Activated CD8-positive, alpha-beta T cell treated with anti-CD3 and anti-CD28 coated beads for 36 hours (primary cell): ENCODE measurements at regions not wholly inside any gene's neighbourhood (a gene's known extent, or its start where the extent isn't known, plus 50 kb on each side); places are given as distances from the start of the nearest gene placed in this dataset.

Experiments used
- ATAC-seq: fragments of 200-7000 bp; cut with Tn5 transposase; one replicate; pipeline ENCODE4 v1.10.0; 2021; ENCODE audit warnings: mild to moderate bottlenecking, moderate library complexity
- CTCF ChIA-PET: fragments of 350-600 bp; sonication (Branson Sonifier 250); formaldehyde crosslinking; loops from one replicate; lab custom pipeline; 2021; ENCODE audit warnings: antibody characterized with exemption; lab: Charles Lee
- POLR2A ChIA-PET: fragments of 350-600 bp; sonication (Branson Sonifier 250); formaldehyde crosslinking; loops from one replicate; lab custom pipeline; 2021; ENCODE audit warnings: antibody characterized with exemption; lab: Charles Lee
- DNase-seq: peaks from one replicate; pipeline ENCODE4 v3.0.0-alpha.2; 2020
- H3K27ac Mint-ChIP-seq: one replicate; pipeline ENCODE4 v1.8.0; 2021; ENCODE audit warnings: mild to moderate bottlenecking, mixed read lengths
- H3K27me3 Mint-ChIP-seq: one replicate; pipeline ENCODE4 v1.8.0; 2021; ENCODE audit warnings: mixed read lengths
- H3K36me3 Mint-ChIP-seq: one replicate; pipeline ENCODE4 v1.8.0; 2021; ENCODE audit warnings: low read depth, mixed read lengths
- H3K4me1 Mint-ChIP-seq: one replicate; pipeline ENCODE4 v1.8.0; 2021; ENCODE audit warnings: low read depth, mixed read lengths
- H3K4me3 Mint-ChIP-seq: one replicate; pipeline ENCODE4 v1.8.0; 2021; ENCODE audit warnings: mild to moderate bottlenecking, moderate library complexity, mixed read lengths
- H3K9me3 Mint-ChIP-seq: one replicate; pipeline ENCODE4 v1.8.0; 2021; ENCODE audit warnings: mixed read lengths
- intact Hi-C: fragments of 100-400 bp; cut with micrococcal nuclease; formaldehyde crosslinking; loops from one replicate; pipeline ENCODE4 v1.10.0; 2022
- TF ChIP-seq, protein P1 (sequence below): fragments of 200-600 bp; IDR thresholded peaks from one replicate; pipeline ENCODE4 v1.8.0; 2022; ENCODE audit warnings: antibody characterized with exemption, mild to moderate bottlenecking

DNA sequence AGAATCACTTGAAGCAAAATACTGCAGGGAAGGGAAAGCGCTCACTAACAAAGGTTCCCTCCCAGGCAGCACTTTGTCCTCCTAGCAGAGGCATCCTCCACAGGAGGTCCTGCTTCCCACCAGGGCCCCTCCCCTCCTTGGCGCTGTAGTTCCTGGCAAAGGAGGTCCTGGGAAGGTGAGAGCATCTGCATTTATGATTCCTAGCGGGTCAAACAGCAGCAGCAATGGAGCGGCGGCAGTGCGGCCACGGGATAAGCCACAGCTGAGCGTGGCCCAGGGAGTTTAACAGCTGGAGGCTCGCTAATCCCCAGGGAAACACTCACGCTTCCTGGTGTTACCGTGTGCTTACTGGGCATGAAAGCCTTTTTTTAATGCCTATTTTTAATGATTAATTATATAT lies 185.8 kb downstream of the TTLL2 start:
- intact Hi-C loops: no loop called here
- Mint-ChIP-seq H3K27me3 (peaks cover 10% of the 10 kb centered on the region), H3K27ac (no peak overlapping the region), H3K4me3 (no peak overlapping the region), H3K9me3 (no peaks in the 10 kb centered on the region), H3K4me1 (no peaks in the 10 kb centered on the region), H3K36me3 (no peaks in the 10 kb centered on the region)
- POLR2A ChIA-PET: no interaction called here
- TF ChIP-seq, protein P1, sequence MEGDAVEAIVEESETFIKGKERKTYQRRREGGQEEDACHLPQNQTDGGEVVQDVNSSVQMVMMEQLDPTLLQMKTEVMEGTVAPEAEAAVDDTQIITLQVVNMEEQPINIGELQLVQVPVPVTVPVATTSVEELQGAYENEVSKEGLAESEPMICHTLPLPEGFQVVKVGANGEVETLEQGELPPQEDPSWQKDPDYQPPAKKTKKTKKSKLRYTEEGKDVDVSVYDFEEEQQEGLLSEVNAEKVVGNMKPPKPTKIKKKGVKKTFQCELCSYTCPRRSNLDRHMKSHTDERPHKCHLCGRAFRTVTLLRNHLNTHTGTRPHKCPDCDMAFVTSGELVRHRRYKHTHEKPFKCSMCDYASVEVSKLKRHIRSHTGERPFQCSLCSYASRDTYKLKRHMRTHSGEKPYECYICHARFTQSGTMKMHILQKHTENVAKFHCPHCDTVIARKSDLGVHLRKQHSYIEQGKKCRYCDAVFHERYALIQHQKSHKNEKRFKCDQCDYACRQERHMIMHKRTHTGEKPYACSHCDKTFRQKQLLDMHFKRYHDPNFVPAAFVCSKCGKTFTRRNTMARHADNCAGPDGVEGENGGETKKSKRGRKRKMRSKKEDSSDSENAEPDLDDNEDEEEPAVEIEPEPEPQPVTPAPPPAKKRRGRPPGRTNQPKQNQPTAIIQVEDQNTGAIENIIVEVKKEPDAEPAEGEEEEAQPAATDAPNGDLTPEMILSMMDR: no peak
- ATAC-seq: no peak
- DNase-seq: no peak
- CTCF ChIA-PET: no interaction called here

DNA sequence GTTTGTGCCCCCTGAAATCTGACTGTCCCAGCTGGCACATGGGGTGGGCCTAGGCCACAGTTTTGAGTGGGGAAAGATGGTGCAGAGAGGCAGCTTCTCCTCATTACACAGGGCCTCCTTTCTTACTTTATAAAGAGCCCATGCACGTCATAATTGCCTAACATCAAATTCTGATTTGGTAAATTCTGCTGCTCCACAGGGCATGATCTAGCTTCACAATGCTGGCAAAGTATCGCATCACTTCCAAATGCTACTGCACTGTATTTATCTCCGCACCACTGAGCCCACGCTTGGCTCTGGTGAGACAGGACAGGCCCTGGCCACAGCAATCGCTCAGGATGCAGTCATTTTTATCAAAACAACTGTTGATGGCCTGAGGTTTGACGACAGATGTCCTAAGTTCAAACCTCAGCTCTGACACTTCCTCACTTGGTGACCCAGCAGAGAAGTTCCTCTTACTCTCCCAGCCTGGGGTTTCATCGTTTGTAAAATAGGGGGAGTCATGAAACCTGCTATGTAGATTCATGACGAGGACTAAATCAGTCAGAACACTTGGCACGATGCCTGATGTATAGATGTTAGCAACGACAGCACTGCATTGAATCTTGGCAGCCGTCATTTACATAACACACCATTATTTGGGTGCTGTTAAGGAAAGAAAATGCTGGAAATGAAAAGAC lies 187.9 kb downstream of the TTLL2 start:
- TF ChIP-seq, protein P1: no peak
- CTCF ChIA-PET: no interaction called here
- no peak overlapping the region for H3K4me3 Mint-ChIP-seq
- H3K27me3 Mint-ChIP-seq: peaks cover 10% of the 10 kb centered on the region
- no peaks in the 10 kb centered on the region for H3K36me3 Mint-ChIP-seq
- POLR2A ChIA-PET: no interaction called here
- no peaks in the 10 kb centered on the region for H3K4me1 Mint-ChIP-seq
- intact Hi-C loops: no loop called here
- no peaks in the 10 kb centered on the region for H3K9me3 Mint-ChIP-seq
- no peak overlapping the region for H3K27ac Mint-ChIP-seq
- no peak for DNase-seq
- ATAC-seq: no peak

DNA sequence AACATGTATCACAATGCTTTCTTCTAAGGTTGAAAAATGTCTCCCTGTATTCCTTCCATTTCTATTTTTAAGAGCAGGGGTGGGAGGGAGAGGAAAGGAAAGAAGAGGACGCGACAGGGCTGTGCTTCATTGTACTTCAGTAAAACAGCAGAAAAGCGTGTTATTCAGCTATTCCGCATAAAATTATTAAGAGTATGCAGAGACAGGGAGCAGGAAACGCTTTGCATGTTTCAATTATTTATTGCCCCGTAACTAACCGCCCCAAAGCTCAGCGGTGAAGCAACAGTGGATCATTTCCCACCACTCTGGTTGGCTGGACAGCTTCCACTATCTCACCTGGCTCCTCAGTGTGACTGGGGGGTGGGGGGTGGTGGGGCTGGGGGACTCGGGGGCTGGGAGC lies 188.9 kb downstream of the TTLL2 start:
- POLR2A ChIA-PET: no interaction called here

DNA sequence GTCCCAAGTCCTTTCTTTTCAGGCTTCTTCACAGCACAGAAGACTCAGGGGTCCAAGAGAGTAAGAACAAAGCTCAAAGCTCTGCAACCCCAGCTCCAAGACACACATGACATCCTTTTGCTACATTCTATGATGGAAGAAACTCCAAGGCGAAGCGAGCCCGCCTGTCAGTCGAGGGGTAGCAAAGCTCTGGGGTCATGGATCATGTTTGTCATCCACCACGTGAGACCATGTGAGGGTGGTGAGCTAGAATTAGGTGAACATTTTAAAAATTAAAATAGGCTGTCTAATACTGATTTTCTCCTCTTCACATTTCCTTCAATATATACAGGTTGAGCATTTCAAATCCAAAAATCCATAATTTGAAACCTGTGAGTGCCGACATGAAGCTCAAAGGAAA lies 189.6 kb downstream of the TTLL2 start:
- DNase-seq (no peak), ATAC-seq (no peak)
- Mint-ChIP-seq H3K4me1 (no peaks in the 10 kb centered on the region), H3K36me3 (no peaks in the 10 kb centered on the region), H3K27me3 (peaks cover 14% of the 10 kb centered on the region), H3K27ac (no peak overlapping the region), H3K9me3 (no peaks in the 10 kb centered on the region), H3K4me3 (no peak overlapping the region)
- TF ChIP-seq, protein P1: no peak
- ChIA-PET POLR2A (no interaction called here), CTCF (no interaction called here)
- intact Hi-C loops: no loop called here

More for the DNA sequence above, 188.9 kb downstream of the TTLL2 start:
- no peak for ATAC-seq
- H3K36me3 Mint-ChIP-seq: no peaks in the 10 kb centered on the region
- no peaks in the 10 kb centered on the region for H3K4me1 Mint-ChIP-seq
- H3K27me3 Mint-ChIP-seq: peaks cover 12% of the 10 kb centered on the region
- no peaks in the 10 kb centered on the region for H3K9me3 Mint-ChIP-seq
- intact Hi-C loops: no loop called here
- CTCF ChIA-PET: no interaction called here
- H3K4me3 Mint-ChIP-seq: no peak overlapping the region
- no peak for DNase-seq
- no peak overlapping the region for H3K27ac Mint-ChIP-seq
- TF ChIP-seq, protein P1: no peak

DNA sequence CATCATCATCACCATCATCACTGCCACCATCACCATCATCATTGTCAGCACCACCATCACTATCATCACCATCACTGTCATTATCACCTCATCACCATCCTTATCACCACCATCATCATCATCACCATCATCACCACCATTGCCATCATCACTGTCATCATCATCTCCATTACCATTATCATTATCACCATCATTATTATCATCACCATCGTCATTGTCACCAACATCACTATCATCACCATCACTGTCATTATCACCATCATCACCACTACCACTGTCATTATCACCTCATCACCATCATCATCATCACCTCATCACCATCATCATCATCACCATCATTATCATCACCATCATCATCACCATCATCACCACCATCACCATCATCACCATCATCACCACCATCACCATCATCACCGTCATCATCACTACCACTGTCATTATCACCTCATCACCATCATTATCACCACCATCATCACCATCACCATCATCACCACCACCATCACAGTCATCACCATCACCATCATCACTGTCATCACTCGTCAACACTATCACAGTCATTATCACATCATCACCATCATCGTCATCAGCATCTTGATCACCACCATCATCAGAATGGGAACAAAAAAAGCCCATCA lies 191.1 kb downstream of the TTLL2 start:
- intact Hi-C loops: no loop called here
- POLR2A ChIA-PET: no interaction called here
- ATAC-seq (no peak), DNase-seq (no peak)
- TF ChIP-seq, protein P1: no peak
- CTCF ChIA-PET: no interaction called here
- H3K4me3 Mint-ChIP-seq: no peak overlapping the region
- peaks cover 11% of the 10 kb centered on the region for H3K27me3 Mint-ChIP-seq
- H3K9me3 Mint-ChIP-seq: no peaks in the 10 kb centered on the region
- H3K36me3 Mint-ChIP-seq: no peaks in the 10 kb centered on the region
- no peaks in the 10 kb centered on the region for H3K4me1 Mint-ChIP-seq
- H3K27ac Mint-ChIP-seq: no peak overlapping the region
